Central memory CD8-positive, alpha-beta T cell (primary cell): ENCODE measurements at regions not wholly inside any gene's neighbourhood (a gene's known extent, or its start where the extent isn't known, plus 50 kb on each side); places are given as distances from the start of the nearest gene placed in this dataset.

Experiments
- ATAC-seq: fragments of 150-1000 bp; cut with Tn5 transposase; replicated peaks from 2 replicates; pipeline ENCODE4 v1.10.0; 2022; ENCODE audit warnings: mild to moderate bottlenecking, moderate FRiP score, moderate number of reproducible peaks; ENCODE audit not compliant: poor library complexity, severe bottlenecking; ENCODE audit errors: extremely low read depth
- DNase-seq, 2 donors: peaks; one replicate each; pipeline ENCODE4 v3.0.0; 2021; ENCODE audit warnings: low spot score in 2 of 2
- H3K27ac Mint-ChIP-seq: one replicate; pipeline ENCODE4 v1.8.0; 2022; ENCODE audit warnings: low read depth, mild to moderate bottlenecking, moderate library complexity, mixed read lengths
- H3K27me3 Mint-ChIP-seq: one replicate; pipeline ENCODE4 v1.8.0; 2022; ENCODE audit warnings: mixed read lengths
- H3K36me3 Mint-ChIP-seq: one replicate; pipeline ENCODE4 v1.8.0; 2022; ENCODE audit warnings: mild to moderate bottlenecking, moderate library complexity, mixed read lengths; ENCODE audit not compliant: insufficient read depth
- H3K4me1 Mint-ChIP-seq: one replicate; pipeline ENCODE4 v1.8.0; 2022; ENCODE audit warnings: mixed read lengths
- H3K4me3 Mint-ChIP-seq: one replicate; pipeline ENCODE4 v1.8.0; 2022; ENCODE audit warnings: mild to moderate bottlenecking, moderate library complexity, mixed read lengths
- H3K9me3 Mint-ChIP-seq: one replicate; pipeline ENCODE4 v1.8.0; 2022; ENCODE audit warnings: mixed read lengths

- no peak overlapping the region for H3K4me3 Mint-ChIP-seq
- H3K4me1 Mint-ChIP-seq, result no peaks in the 10 kb centered on the region
Observed at GRCh38 chr3:22507709-22508108, 695.4 kb upstream of the UBE2E2 start.

GRCh38 chr3:22523925-22524324 is 679.2 kb upstream of the UBE2E2 start:
- ATAC-seq, result no peak
- Mint-ChIP-seq H3K4me3 (no peak overlapping the region), H3K36me3 (no peaks in the 10 kb centered on the region), H3K27ac (no peak overlapping the region), H3K4me1 (no peaks in the 10 kb centered on the region), H3K27me3 (no peaks in the 10 kb centered on the region), H3K9me3 (peaks cover 15% of the 10 kb centered on the region)
- no peak for DNase-seq

More at GRCh38 chr3:22507709-22508108, 695.4 kb upstream of the UBE2E2 start:
- Mint-ChIP-seq H3K27ac (no peak overlapping the region), H3K27me3 (no peaks in the 10 kb centered on the region), H3K9me3 (peaks cover 27% of the 10 kb centered on the region), H3K36me3 (no peaks in the 10 kb centered on the region)
- DNase-seq (no peak), ATAC-seq (no peak)

- DNase-seq, result no peak
- Mint-ChIP-seq H3K4me1 (no peaks in the 10 kb centered on the region), H3K4me3 (no peak overlapping the region), H3K9me3 (peaks cover 8% of the 10 kb centered on the region), H3K27me3 (no peaks in the 10 kb centered on the region), H3K36me3 (no peaks in the 10 kb centered on the region), H3K27ac (no peak overlapping the region)
- ATAC-seq, result no peak
Observed at GRCh38 chr3:22526266-22526837, 676.8 kb upstream of the UBE2E2 start.

- no peak for DNase-seq
- Mint-ChIP-seq H3K36me3 (no peaks in the 10 kb centered on the region), H3K9me3 (peaks cover 5% of the 10 kb centered on the region), H3K27ac (no peak overlapping the region), H3K4me3 (no peak overlapping the region), H3K27me3 (no peaks in the 10 kb centered on the region), H3K4me1 (no peaks in the 10 kb centered on the region)
- no peak for ATAC-seq
Observed at GRCh38 chr3:22536541-22536940, 666.6 kb upstream of the UBE2E2 start.

GRCh38 chr3:22537560-22537959 is 665.6 kb upstream of the UBE2E2 start:
- no peaks in the 10 kb centered on the region for H3K36me3 Mint-ChIP-seq
- ATAC-seq, result no peak

GRCh38 chr3:22542311-22542710 is 660.8 kb upstream of the UBE2E2 start:
- no peaks in the 10 kb centered on the region for H3K4me1 Mint-ChIP-seq
- H3K36me3 Mint-ChIP-seq, result peaks cover 1% of the 10 kb centered on the region
- DNase-seq (no peak), ATAC-seq (no peak)
- H3K27me3 Mint-ChIP-seq, result no peaks in the 10 kb centered on the region
- peaks cover 8% of the 10 kb centered on the region for H3K9me3 Mint-ChIP-seq
- no peak overlapping the region for H3K27ac Mint-ChIP-seq
- no peak overlapping the region for H3K4me3 Mint-ChIP-seq

More at GRCh38 chr3:22537560-22537959, 665.6 kb upstream of the UBE2E2 start:
- Mint-ChIP-seq H3K27me3 (no peaks in the 10 kb centered on the region), H3K27ac (no peak overlapping the region), H3K9me3 (peaks cover 5% of the 10 kb centered on the region), H3K4me1 (no peaks in the 10 kb centered on the region), H3K4me3 (no peak overlapping the region)
- DNase-seq, result no peak

GRCh38 chr3:22555753-22556435 is 647.2 kb upstream of the UBE2E2 start:
- no peaks in the 10 kb centered on the region for H3K27me3 Mint-ChIP-seq
- no peak for ATAC-seq
- DNase-seq, result no peak
- H3K36me3 Mint-ChIP-seq, result peaks cover 1% of the 10 kb centered on the region
- H3K4me1 Mint-ChIP-seq, result no peaks in the 10 kb centered on the region
- H3K27ac Mint-ChIP-seq, result no peak overlapping the region
- H3K9me3 Mint-ChIP-seq, result peaks cover 11% of the 10 kb centered on the region
- no peak overlapping the region for H3K4me3 Mint-ChIP-seq

- H3K27me3 Mint-ChIP-seq, result no peaks in the 10 kb centered on the region
- DNase-seq, result no peak
- peaks cover 2% of the 10 kb centered on the region for H3K36me3 Mint-ChIP-seq
- no peaks in the 10 kb centered on the region for H3K4me1 Mint-ChIP-seq
- H3K9me3 Mint-ChIP-seq, result peaks cover 5% of the 10 kb centered on the region
- no peak overlapping the region for H3K4me3 Mint-ChIP-seq
- no peak overlapping the region for H3K27ac Mint-ChIP-seq
- ATAC-seq, result no peak
Observed at GRCh38 chr3:22565393-22565792, 637.7 kb upstream of the UBE2E2 start.

GRCh38 chr3:22568285-22568684 is 634.8 kb upstream of the UBE2E2 start:
- H3K4me3 Mint-ChIP-seq, result no peak overlapping the region

GRCh38 chr3:22569570-22569969 is 633.6 kb upstream of the UBE2E2 start:
- H3K4me3 Mint-ChIP-seq, result no peak overlapping the region
- H3K4me1 Mint-ChIP-seq, result no peaks in the 10 kb centered on the region
- peaks cover 8% of the 10 kb centered on the region for H3K9me3 Mint-ChIP-seq
- H3K27me3 Mint-ChIP-seq, result no peaks in the 10 kb centered on the region
- no peak overlapping the region for H3K27ac Mint-ChIP-seq
- DNase-seq (no peak), ATAC-seq (no peak)
- peaks cover 2% of the 10 kb centered on the region for H3K36me3 Mint-ChIP-seq

More at GRCh38 chr3:22568285-22568684, 634.8 kb upstream of the UBE2E2 start:
- Mint-ChIP-seq H3K27me3 (no peaks in the 10 kb centered on the region), H3K36me3 (peaks cover 2% of the 10 kb centered on the region), H3K9me3 (peaks cover 11% of the 10 kb centered on the region), H3K27ac (no peak overlapping the region), H3K4me1 (no peaks in the 10 kb centered on the region)
- no peak for DNase-seq
- ATAC-seq, result no peak

- no peaks in the 10 kb centered on the region for H3K4me1 Mint-ChIP-seq
- H3K36me3 Mint-ChIP-seq, result peaks cover 3% of the 10 kb centered on the region
- no peak for DNase-seq
- no peak overlapping the region for H3K27ac Mint-ChIP-seq
- no peaks in the 10 kb centered on the region for H3K27me3 Mint-ChIP-seq
- H3K4me3 Mint-ChIP-seq, result no peak overlapping the region
- no peak for ATAC-seq
- peaks cover 22% of the 10 kb centered on the region for H3K9me3 Mint-ChIP-seq
Observed at GRCh38 chr3:22581007-22581406, 622.1 kb upstream of the UBE2E2 start.

- ATAC-seq, result no peak
- H3K4me1 Mint-ChIP-seq, result no peaks in the 10 kb centered on the region
- no peaks in the 10 kb centered on the region for H3K27me3 Mint-ChIP-seq
- no peak for DNase-seq
- peaks cover 3% of the 10 kb centered on the region for H3K36me3 Mint-ChIP-seq
- H3K4me3 Mint-ChIP-seq, result no peak overlapping the region
- peaks cover 21% of the 10 kb centered on the region for H3K9me3 Mint-ChIP-seq
- no peak overlapping the region for H3K27ac Mint-ChIP-seq
Observed at GRCh38 chr3:22582266-22582665, 620.9 kb upstream of the UBE2E2 start.

GRCh38 chr3:22585504-22585903 is 617.6 kb upstream of the UBE2E2 start:
- Mint-ChIP-seq H3K4me1 (no peaks in the 10 kb centered on the region), H3K9me3 (peaks cover 23% of the 10 kb centered on the region), H3K4me3 (no peak overlapping the region), H3K27me3 (no peaks in the 10 kb centered on the region), H3K27ac (no peak overlapping the region), H3K36me3 (peaks cover 3% of the 10 kb centered on the region)
- DNase-seq, result no peak
- ATAC-seq, result no peak
